ENCODE measurements at regions not wholly inside any gene's neighbourhood (a gene's known extent, or its start where the extent isn't known, plus 50 kb on each side); places are given as distances from the start of the nearest gene placed in this dataset.

DNA sequence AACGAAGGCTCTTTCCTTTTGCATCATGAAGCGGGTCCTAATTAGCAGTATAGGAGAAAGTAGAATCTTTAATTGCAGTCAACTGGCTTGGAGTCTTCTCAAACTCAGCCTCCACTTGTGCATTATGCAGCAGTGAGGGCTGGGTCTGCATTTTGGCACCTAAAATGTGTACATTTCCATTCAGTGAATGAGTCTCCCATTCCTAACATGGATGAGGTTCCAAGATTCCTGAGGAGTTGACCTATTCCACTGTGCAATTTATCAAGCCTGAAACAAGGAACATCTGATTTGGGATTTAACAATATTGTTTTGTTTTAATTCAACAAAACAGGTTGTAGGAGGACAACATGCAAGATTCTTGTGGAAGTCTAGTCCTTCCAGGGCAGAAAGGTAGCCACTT, 171.8 kb upstream of the S1PR3 start:
- ATAC-seq (no peak), FAIRE-seq (no peak), DNase-seq (ENCODE audit: low read depth, low spot score) (no peak)
- no peaks in the 10 kb centered on the region for H3K36me3 ChIP-seq (ENCODE audit: control insufficient read depth in 2 of 2, insufficient read depth in 2 of 2, low read length in 1 of 2)
- no peaks in the 10 kb centered on the region for H3K79me2 ChIP-seq (ENCODE audit: control insufficient read depth, insufficient read depth, low read length)
- intact Hi-C loops (cut with micrococcal nuclease; ENCODE audit: unreplicated experiment), result no loop called here
- POLR2A ChIA-PET, result no interaction called here
- no peaks in the 10 kb centered on the region; a peak in 1 of 4 replicates for H3K27me3 ChIP-seq (replicated peaks in 1 of 2; ENCODE audit: control insufficient read depth in 2 of 2, insufficient read depth in 2 of 2, low read length in 1 of 2)
- H3K27ac ChIP-seq (ENCODE audit: control insufficient read depth, insufficient read depth), result no peak overlapping the region
- CTCF ChIA-PET, result no interaction called here
- H4K20me1 ChIP-seq (ENCODE audit: control insufficient read depth, insufficient read depth), result no peaks in the 10 kb centered on the region
- no peak overlapping the region for H3K4me2 ChIP-seq (ENCODE audit: control insufficient read depth, insufficient read depth)
- no TSS peak for BruUV-seq (replicated peaks)
- 27% methylated on average over 2 of the region's 2 CpGs for WGBS (ENCODE audit: insufficient coverage, insufficient replicate concordance, low lambda C conversion rate, missing lambda C conversion rate)
- no peak overlapping the region for H3K9ac ChIP-seq (ENCODE audit: control insufficient read depth, insufficient read depth, low read length)
- TF ChIP-seq GATAD2B (conservative IDR thresholded peaks at IDR 0.05; ENCODE audit: low read depth), result no peak
- TF ChIP-seq, protein P1, sequence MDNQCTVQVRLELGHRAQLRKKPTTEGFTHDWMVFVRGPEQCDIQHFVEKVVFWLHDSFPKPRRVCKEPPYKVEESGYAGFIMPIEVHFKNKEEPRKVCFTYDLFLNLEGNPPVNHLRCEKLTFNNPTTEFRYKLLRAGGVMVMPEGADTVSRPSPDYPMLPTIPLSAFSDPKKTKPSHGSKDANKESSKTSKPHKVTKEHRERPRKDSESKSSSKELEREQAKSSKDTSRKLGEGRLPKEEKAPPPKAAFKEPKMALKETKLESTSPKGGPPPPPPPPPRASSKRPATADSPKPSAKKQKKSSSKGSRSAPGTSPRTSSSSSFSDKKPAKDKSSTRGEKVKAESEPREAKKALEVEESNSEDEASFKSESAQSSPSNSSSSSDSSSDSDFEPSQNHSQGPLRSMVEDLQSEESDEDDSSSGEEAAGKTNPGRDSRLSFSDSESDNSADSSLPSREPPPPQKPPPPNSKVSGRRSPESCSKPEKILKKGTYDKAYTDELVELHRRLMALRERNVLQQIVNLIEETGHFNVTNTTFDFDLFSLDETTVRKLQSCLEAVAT (IDR thresholded peaks at IDR 0.05), result no peak
- TF ChIP-seq, protein P2, sequence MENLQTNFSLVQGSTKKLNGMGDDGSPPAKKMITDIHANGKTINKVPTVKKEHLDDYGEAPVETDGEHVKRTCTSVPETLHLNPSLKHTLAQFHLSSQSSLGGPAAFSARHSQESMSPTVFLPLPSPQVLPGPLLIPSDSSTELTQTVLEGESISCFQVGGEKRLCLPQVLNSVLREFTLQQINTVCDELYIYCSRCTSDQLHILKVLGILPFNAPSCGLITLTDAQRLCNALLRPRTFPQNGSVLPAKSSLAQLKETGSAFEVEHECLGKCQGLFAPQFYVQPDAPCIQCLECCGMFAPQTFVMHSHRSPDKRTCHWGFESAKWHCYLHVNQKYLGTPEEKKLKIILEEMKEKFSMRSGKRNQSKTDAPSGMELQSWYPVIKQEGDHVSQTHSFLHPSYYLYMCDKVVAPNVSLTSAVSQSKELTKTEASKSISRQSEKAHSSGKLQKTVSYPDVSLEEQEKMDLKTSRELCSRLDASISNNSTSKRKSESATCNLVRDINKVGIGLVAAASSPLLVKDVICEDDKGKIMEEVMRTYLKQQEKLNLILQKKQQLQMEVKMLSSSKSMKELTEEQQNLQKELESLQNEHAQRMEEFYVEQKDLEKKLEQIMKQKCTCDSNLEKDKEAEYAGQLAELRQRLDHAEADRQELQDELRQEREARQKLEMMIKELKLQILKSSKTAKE (IDR thresholded peaks at IDR 0.05; ENCODE audit: low read depth, poor library complexity, severe bottlenecking), result no peak
- no peak for TF ChIP-seq ZZZ3 (IDR thresholded peaks at IDR 0.05; ENCODE audit: control insufficient read depth, insufficient read length, low read depth)
- TF ChIP-seq, protein P3, sequence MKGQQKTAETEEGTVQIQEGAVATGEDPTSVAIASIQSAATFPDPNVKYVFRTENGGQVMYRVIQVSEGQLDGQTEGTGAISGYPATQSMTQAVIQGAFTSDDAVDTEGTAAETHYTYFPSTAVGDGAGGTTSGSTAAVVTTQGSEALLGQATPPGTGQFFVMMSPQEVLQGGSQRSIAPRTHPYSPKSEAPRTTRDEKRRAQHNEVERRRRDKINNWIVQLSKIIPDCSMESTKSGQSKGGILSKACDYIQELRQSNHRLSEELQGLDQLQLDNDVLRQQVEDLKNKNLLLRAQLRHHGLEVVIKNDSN (IDR thresholded peaks at IDR 0.05; ENCODE audit: borderline replicate concordance, extremely low read length, insufficient read depth, low read depth, low read length), result no peak
- no peak for TF ChIP-seq SRF (IDR thresholded peaks at IDR 0.05; ENCODE audit: low read depth in 2 of 2, low read length in 2 of 2)
- TF ChIP-seq CBX3 (IDR thresholded peaks at IDR 0.05; ENCODE audit: borderline replicate concordance, low read depth), result no peak
- TF ChIP-seq, protein P4, sequence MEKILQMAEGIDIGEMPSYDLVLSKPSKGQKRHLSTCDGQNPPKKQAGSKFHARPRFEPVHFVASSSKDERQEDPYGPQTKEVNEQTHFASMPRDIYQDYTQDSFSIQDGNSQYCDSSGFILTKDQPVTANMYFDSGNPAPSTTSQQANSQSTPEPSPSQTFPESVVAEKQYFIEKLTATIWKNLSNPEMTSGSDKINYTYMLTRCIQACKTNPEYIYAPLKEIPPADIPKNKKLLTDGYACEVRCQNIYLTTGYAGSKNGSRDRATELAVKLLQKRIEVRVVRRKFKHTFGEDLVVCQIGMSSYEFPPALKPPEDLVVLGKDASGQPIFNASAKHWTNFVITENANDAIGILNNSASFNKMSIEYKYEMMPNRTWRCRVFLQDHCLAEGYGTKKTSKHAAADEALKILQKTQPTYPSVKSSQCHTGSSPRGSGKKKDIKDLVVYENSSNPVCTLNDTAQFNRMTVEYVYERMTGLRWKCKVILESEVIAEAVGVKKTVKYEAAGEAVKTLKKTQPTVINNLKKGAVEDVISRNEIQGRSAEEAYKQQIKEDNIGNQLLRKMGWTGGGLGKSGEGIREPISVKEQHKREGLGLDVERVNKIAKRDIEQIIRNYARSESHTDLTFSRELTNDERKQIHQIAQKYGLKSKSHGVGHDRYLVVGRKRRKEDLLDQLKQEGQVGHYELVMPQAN (conservative IDR thresholded peaks at IDR 0.05), result no peak
- no peak for TF ChIP-seq IKZF2 (IDR thresholded peaks at IDR 0.05)
- TF ChIP-seq MEF2B (IDR thresholded peaks at IDR 0.05; ENCODE audit: partially characterized antibody, poor library complexity, severe bottlenecking), result no peak
- TF ChIP-seq MTA2 (IDR thresholded peaks at IDR 0.05; ENCODE audit: low read depth), result no peak
- no peak for TF ChIP-seq FOS (IDR thresholded peaks at IDR 0.05; ENCODE audit: borderline replicate concordance, extremely low read depth, insufficient read length)
- TF ChIP-seq YBX1 (IDR thresholded peaks at IDR 0.05), result no peak
- H2AFZ ChIP-seq (ENCODE audit: control insufficient read depth, low read depth, low read length), result no peak overlapping the region
- SMC1A ChIA-PET (ENCODE audit: uncharacterized antibody, unreplicated experiment), result no interaction called here
- no peak overlapping the region for H3K4me3 ChIP-seq
- RAD21 ChIA-PET (ENCODE audit: unreplicated experiment), result no interaction called here
- H3K9me3 ChIP-seq (replicated peaks; ENCODE audit: control insufficient read depth, insufficient read depth, low read length), result no peaks in the 10 kb centered on the region; the same call in 2 of the 3 replicates
- H3K4me1 ChIP-seq (ENCODE audit: control insufficient read depth, insufficient read depth, low read length), result no peaks in the 10 kb centered on the region
- in situ Hi-C loops (cut with MboI), result no loop called here
